ENCODE measurements at regions not wholly inside any gene's neighbourhood (a gene's known extent, or its start where the extent isn't known, plus 50 kb on each side); places are given as distances from the start of the nearest gene placed in this dataset.

DNA sequence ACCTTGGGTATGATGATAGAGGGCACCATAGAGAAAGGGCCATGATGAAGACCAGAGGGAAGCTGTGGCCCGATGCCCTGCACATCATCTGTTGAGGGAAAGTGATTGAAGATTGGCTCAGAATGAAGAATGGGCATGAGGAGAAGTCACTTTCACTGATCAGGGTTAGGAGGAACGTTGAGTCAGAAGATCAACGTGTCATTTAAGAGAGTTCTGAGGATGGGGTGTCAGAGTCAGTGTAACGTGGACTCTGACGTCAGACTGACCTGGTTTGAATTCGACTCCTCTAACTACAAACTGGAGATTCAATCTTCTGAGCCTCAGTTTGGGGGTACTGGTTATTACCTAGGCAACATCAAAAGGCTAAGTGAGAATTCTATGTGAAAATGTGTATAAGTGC lies 352.6 kb downstream of the DDX10 start:
- no peak overlapping the region for H2AK5ac ChIP-seq (ENCODE audit: low read depth, low read length)
- H3K36me3 ChIP-seq (ENCODE audit: control insufficient read depth in 2 of 4, insufficient read depth in 4 of 4, low read length in 3 of 4) = no peaks in the 10 kb centered on the region
- no peak for FAIRE-seq
- H3K79me1 ChIP-seq (ENCODE audit: low read depth, low read length) = no peaks in the 10 kb centered on the region
- H2AFZ ChIP-seq (ENCODE audit: low read length) = no peak overlapping the region
- no peak overlapping the region for H3K4ac ChIP-seq (replicated peaks; ENCODE audit: insufficient read length, low read depth, low read length)
- H3K4me2 ChIP-seq (ENCODE audit: insufficient read depth in 1 of 2, low read depth in 2 of 2, low read length in 2 of 2) = no peak overlapping the region
- H2BK120ac ChIP-seq (replicated peaks; ENCODE audit: low read depth, low read length) = no peak overlapping the region
- H3K9me3 ChIP-seq (ENCODE audit: insufficient read depth in 2 of 2, low read depth in 1 of 2, low read length in 1 of 2) = no peaks in the 10 kb centered on the region
- no peak overlapping the region for H4K5ac ChIP-seq (ENCODE audit: insufficient read length, low read depth, low read length)
- ChIA-PET CTCF (ENCODE audit: partially characterized antibody) (interaction anchor here (1.1 to 1.3 kb wide), 2 partner anchors 17 to 23 kb away, joined by 3 read pairs; no protein-coding TSS in a partner anchor), POLR2A (ENCODE audit: partially characterized antibody) (no interaction called here)
- H3K56ac ChIP-seq (replicated peaks; ENCODE audit: insufficient read length, low read depth, low read length) = no peak overlapping the region
- no peak for DNase-seq (ENCODE audit: low read depth in 1 of 2, low spot score in 2 of 2)
- H3K23me2 ChIP-seq (ENCODE audit: low read depth, low read length) = no peaks in the 10 kb centered on the region
- H4K20me1 ChIP-seq (replicated peaks in 1 of 2; ENCODE audit: control insufficient read depth in 1 of 2, insufficient read depth in 2 of 2, low read length in 2 of 2) = no peaks in the 10 kb centered on the region
- no peaks in the 10 kb centered on the region for H3K27me3 ChIP-seq (replicated peaks in 1 of 4; ENCODE audit: control insufficient read depth in 3 of 4, extremely low read depth in 1 of 4, insufficient read depth in 3 of 4, low read length in 3 of 4)
- no peaks in the 10 kb centered on the region for H3K79me2 ChIP-seq (ENCODE audit: control insufficient read depth in 1 of 2, insufficient read depth in 2 of 2, low read length in 2 of 2)
- no peak overlapping the region for H3K23ac ChIP-seq (ENCODE audit: insufficient read length)
- WGBS, 2 experiments (ENCODE audit: extremely low coverage in 1 of 2, insufficient coverage in 1 of 2, insufficient read length in 1 of 2, insufficient replicate concordance in 2 of 2, low coverage in 1 of 2, low lambda C conversion rate in 2 of 2, missing lambda C conversion rate in 1 of 2) = 93% methylated on average over 6 of the region's 6 CpGs; no CpG with 5 or more reads in 1 of the 2 experiments
- no peak overlapping the region for H3K4me3 ChIP-seq (ENCODE audit: extremely low read depth in 1 of 4, insufficient read depth in 2 of 4, low read depth in 3 of 4, low read length in 4 of 4)
- H3K9ac ChIP-seq (replicated peaks in 1 of 4; ENCODE audit: extremely low read depth in 1 of 4, low read depth in 3 of 4, low read length in 3 of 4) = no peak overlapping the region
- H3K14ac ChIP-seq (ENCODE audit: insufficient read length) = no peak overlapping the region
- H2BK20ac ChIP-seq (ENCODE audit: low read length) = no peak overlapping the region
- TF ChIP-seq HDAC2 (IDR thresholded peaks at IDR 0.05; ENCODE audit: borderline replicate concordance in 1 of 2, low read depth in 2 of 2, low read length in 2 of 2) (no peak), NANOG (IDR thresholded peaks at IDR 0.05; ENCODE audit: insufficient read depth, low read depth, low read length, poor library complexity, severe bottlenecking) (no peak), CTBP2 (IDR thresholded peaks at IDR 0.05; ENCODE audit: borderline replicate concordance, insufficient read depth, insufficient read length, low read length) (no peak), KDM4A (IDR thresholded peaks at IDR 0.05; ENCODE audit: low read depth, low read length, severe bottlenecking) (no peak), SIN3A (conservative IDR thresholded peaks at IDR 0.05 in 1 of 2, IDR thresholded peaks at IDR 0.05 in 1 of 2; ENCODE audit: low read depth in 1 of 2, low read length in 2 of 2) (no peak), NRF1 (IDR thresholded peaks at IDR 0.05; ENCODE audit: low read depth, low read length) (no peak)
- TF ChIP-seq, protein P1, sequence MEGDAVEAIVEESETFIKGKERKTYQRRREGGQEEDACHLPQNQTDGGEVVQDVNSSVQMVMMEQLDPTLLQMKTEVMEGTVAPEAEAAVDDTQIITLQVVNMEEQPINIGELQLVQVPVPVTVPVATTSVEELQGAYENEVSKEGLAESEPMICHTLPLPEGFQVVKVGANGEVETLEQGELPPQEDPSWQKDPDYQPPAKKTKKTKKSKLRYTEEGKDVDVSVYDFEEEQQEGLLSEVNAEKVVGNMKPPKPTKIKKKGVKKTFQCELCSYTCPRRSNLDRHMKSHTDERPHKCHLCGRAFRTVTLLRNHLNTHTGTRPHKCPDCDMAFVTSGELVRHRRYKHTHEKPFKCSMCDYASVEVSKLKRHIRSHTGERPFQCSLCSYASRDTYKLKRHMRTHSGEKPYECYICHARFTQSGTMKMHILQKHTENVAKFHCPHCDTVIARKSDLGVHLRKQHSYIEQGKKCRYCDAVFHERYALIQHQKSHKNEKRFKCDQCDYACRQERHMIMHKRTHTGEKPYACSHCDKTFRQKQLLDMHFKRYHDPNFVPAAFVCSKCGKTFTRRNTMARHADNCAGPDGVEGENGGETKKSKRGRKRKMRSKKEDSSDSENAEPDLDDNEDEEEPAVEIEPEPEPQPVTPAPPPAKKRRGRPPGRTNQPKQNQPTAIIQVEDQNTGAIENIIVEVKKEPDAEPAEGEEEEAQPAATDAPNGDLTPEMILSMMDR (IDR thresholded peaks at IDR 0.05; ENCODE audit: control extremely low read depth in 1 of 3, insufficient read depth in 1 of 3, low read depth in 1 of 3, low read length in 3 of 3) = no peak
- H4K91ac ChIP-seq (replicated peaks; ENCODE audit: insufficient read length, low read length) = no peak overlapping the region
- H3K18ac ChIP-seq (ENCODE audit: extremely low read depth, low read length) = no peak overlapping the region
- no peak overlapping the region for H2BK15ac ChIP-seq (ENCODE audit: low read length)
- H4K8ac ChIP-seq (ENCODE audit: extremely low read depth, insufficient read depth, low read length) = no peak overlapping the region
- no peak overlapping the region for H2BK5ac ChIP-seq (ENCODE audit: low read depth, low read length)
- H3K4me1 ChIP-seq (replicated peaks in 1 of 4; ENCODE audit: control insufficient read depth in 3 of 4, insufficient read depth in 4 of 4, low read length in 3 of 4) = no peaks in the 10 kb centered on the region
- no peak overlapping the region for H2BK12ac ChIP-seq (ENCODE audit: low read depth, low read length)
- H3K27ac ChIP-seq (ENCODE audit: low read depth, low read length) = no peak overlapping the region
